Ovary (tissue), 3 donors: ENCODE measurements at regions not wholly inside any gene's neighbourhood (a gene's known extent, or its start where the extent isn't known, plus 50 kb on each side); places are given as distances from the start of the nearest gene placed in this dataset.

Experiments used
- EP300 ChIP-seq: sonication (generic); formaldehyde crosslinking; IDR thresholded peaks from one replicate; pipeline ENCODE4 v1.6.1; 2017; ENCODE audit warnings: antibody characterized with exemption
- POLR2A ChIP-seq: fragments of 450-650 bp; IDR thresholded peaks from one replicate; pipeline ENCODE4 v1.6.1; 2017; ENCODE audit warnings: antibody characterized with exemption, mild to moderate bottlenecking, moderate library complexity
- TF ChIP-seq, protein P1 (sequence below), 3 donors: fragments of 450-650 bp in 2 of 3; fragments of 200-600 bp in 1 of 3; IDR thresholded peaks; one replicate each; pipeline versions ENCODE4 v1.5.1 to v1.8.0; 2016 to 2022; ENCODE audit warnings: antibody characterized with exemption in 3 of 3, mild to moderate bottlenecking in 1 of 3
- donor health status: DM: no; HTN: no; CAD: no.

DNA sequence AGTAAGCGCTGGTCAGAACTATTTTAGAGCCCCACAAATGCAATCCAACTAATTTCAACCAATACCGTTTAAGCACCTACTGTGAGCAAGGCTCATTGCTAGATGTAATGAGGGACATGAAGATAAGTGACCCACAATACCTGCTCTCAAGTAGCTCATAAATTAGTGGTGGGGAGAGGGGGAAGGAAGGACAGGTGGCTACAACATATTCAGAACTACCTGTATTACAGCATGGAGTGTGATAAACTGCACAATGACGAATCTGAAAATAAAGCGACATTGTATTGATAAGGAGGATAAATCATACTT, 311.6 kb upstream of the DIAPH2 start:
- TF ChIP-seq POLR2A (no peak), EP300 (no peak)
- TF ChIP-seq, protein P1, sequence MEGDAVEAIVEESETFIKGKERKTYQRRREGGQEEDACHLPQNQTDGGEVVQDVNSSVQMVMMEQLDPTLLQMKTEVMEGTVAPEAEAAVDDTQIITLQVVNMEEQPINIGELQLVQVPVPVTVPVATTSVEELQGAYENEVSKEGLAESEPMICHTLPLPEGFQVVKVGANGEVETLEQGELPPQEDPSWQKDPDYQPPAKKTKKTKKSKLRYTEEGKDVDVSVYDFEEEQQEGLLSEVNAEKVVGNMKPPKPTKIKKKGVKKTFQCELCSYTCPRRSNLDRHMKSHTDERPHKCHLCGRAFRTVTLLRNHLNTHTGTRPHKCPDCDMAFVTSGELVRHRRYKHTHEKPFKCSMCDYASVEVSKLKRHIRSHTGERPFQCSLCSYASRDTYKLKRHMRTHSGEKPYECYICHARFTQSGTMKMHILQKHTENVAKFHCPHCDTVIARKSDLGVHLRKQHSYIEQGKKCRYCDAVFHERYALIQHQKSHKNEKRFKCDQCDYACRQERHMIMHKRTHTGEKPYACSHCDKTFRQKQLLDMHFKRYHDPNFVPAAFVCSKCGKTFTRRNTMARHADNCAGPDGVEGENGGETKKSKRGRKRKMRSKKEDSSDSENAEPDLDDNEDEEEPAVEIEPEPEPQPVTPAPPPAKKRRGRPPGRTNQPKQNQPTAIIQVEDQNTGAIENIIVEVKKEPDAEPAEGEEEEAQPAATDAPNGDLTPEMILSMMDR (IDR thresholded peaks at IDR 0.05) = no peak
